ENCODE measurements at regions not wholly inside any gene's neighbourhood (a gene's known extent, or its start where the extent isn't known, plus 50 kb on each side); places are given as distances from the start of the nearest gene placed in this dataset.

GRCh38 chr3:139202226-139202958 lies 141.4 kb upstream of the MRPS22 start:
- no peak overlapping the region for H3K4me3 ChIP-seq (ENCODE audit: low read depth, poor library complexity, severe bottlenecking)
- TF ChIP-seq POLR2A (IDR thresholded peaks at IDR 0.05), result no peak
- no peak for TF ChIP-seq CTCF (IDR thresholded peaks at IDR 0.05)
- intact Hi-C loops (cut with DNase I; ENCODE audit: low total_unique reads), result no loop called here
- 37 to 47% methylated on average over 5 of the region's 5 CpGs for WGBS, 2 donors
- DNase-seq (ENCODE audit: low spot score in 2 of 2), result no peak

- TF ChIP-seq CTCF (IDR thresholded peaks at IDR 0.05) (no peak), POLR2A (IDR thresholded peaks at IDR 0.05) (no peak)
- WGBS, 2 donors, result 45 to 68% methylated on average over 1 of the region's 1 CpG
- intact Hi-C loops (cut with DNase I; ENCODE audit: low total_unique reads), result no loop called here
- DNase-seq (ENCODE audit: low spot score in 2 of 2), result no peak
- no peak overlapping the region for H3K4me3 ChIP-seq (ENCODE audit: low read depth, poor library complexity, severe bottlenecking)
These were observed 140.9 kb upstream of the MRPS22 start for GRCh38 chr3:139202959-139203349.

GRCh38 chr3:139203752-139204151 lies 140.1 kb upstream of the MRPS22 start:
- TF ChIP-seq CTCF (IDR thresholded peaks at IDR 0.05) (no peak), POLR2A (IDR thresholded peaks at IDR 0.05) (no peak)
- H3K4me3 ChIP-seq (ENCODE audit: low read depth, poor library complexity, severe bottlenecking), result no peak overlapping the region
- intact Hi-C loops (cut with DNase I; ENCODE audit: low total_unique reads), result no loop called here
- no peak for DNase-seq (ENCODE audit: low spot score in 2 of 2)
- 81 to 93% methylated on average over 2 of the region's 2 CpGs for WGBS, 2 donors

GRCh38 chr3:139204728-139205127 lies 139.1 kb upstream of the MRPS22 start:
- WGBS, 2 donors, result 46% methylated on average over 1 of the region's 1 CpG
- DNase-seq (ENCODE audit: low spot score in 2 of 2), result no peak
- intact Hi-C loops (cut with DNase I; ENCODE audit: low total_unique reads), result no loop called here
- TF ChIP-seq CTCF (IDR thresholded peaks at IDR 0.05), result no peak
- no peak overlapping the region for H3K4me3 ChIP-seq (ENCODE audit: low read depth, poor library complexity, severe bottlenecking)

GRCh38 chr3:139213936-139214335 lies 129.9 kb upstream of the MRPS22 start:
- no peak overlapping the region for H3K4me3 ChIP-seq (ENCODE audit: low read depth, poor library complexity, severe bottlenecking)
- DNase-seq (ENCODE audit: low spot score in 2 of 2), result no peak
- intact Hi-C loops (cut with DNase I; ENCODE audit: low total_unique reads), result no loop called here
- TF ChIP-seq CTCF (IDR thresholded peaks at IDR 0.05) (no peak), POLR2A (IDR thresholded peaks at IDR 0.05) (no peak)
- WGBS, 2 donors, result 64 to 75% methylated on average over 5 of the region's 5 CpGs

GRCh38 chr3:139216958-139217357 lies 126.9 kb upstream of the MRPS22 start:
- TF ChIP-seq POLR2A (IDR thresholded peaks at IDR 0.05) (no peak), CTCF (IDR thresholded peaks at IDR 0.05) (no peak)
- no peak for DNase-seq (ENCODE audit: low spot score in 2 of 2)
- H3K4me3 ChIP-seq (ENCODE audit: low read depth, poor library complexity, severe bottlenecking), result no peak overlapping the region
- intact Hi-C loops (cut with DNase I; ENCODE audit: low total_unique reads), result no loop called here

Data from lower leg skin (tissue), 4 donors.